ENCODE measurements at regions not wholly inside any gene's neighbourhood (a gene's known extent, or its start where the extent isn't known, plus 50 kb on each side); places are given as distances from the start of the nearest gene placed in this dataset.

DNA sequence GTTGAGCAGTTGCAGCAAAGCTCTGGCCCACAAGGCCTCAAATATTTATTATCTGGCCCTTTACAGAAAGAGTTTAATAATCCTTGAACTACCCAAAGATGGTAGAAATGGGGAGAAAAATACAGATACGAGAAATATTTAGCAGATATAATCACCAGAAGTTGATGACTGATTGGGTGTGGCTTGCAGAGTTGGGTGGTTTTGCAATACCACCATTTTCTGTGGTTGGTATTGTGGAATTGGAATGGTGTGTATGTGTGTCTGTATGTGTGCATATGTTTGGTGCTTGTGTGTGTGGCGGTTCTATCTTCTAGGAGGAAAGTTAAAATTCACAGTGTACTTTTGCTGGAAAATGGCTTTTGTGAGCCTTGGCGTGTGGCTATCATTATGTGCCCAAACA, 85.4 kb upstream of the MANSC4 start:
- no peak overlapping the region for H2AFZ ChIP-seq (ENCODE audit: low read depth, low read length)
- no peak overlapping the region for H3K9ac ChIP-seq (ENCODE audit: low read length)
- H3K79me2 ChIP-seq (ENCODE audit: low read length) = no peaks in the 10 kb centered on the region
- H3K4me1 ChIP-seq (ENCODE audit: low read length) = peaks cover 42% of the 10 kb centered on the region
- no peak for TF ChIP-seq EZH2phosphoT487 (IDR thresholded peaks at IDR 0.05; ENCODE audit: low read depth)
- TF ChIP-seq, protein P1, sequence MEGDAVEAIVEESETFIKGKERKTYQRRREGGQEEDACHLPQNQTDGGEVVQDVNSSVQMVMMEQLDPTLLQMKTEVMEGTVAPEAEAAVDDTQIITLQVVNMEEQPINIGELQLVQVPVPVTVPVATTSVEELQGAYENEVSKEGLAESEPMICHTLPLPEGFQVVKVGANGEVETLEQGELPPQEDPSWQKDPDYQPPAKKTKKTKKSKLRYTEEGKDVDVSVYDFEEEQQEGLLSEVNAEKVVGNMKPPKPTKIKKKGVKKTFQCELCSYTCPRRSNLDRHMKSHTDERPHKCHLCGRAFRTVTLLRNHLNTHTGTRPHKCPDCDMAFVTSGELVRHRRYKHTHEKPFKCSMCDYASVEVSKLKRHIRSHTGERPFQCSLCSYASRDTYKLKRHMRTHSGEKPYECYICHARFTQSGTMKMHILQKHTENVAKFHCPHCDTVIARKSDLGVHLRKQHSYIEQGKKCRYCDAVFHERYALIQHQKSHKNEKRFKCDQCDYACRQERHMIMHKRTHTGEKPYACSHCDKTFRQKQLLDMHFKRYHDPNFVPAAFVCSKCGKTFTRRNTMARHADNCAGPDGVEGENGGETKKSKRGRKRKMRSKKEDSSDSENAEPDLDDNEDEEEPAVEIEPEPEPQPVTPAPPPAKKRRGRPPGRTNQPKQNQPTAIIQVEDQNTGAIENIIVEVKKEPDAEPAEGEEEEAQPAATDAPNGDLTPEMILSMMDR (IDR thresholded peaks at IDR 0.05; ENCODE audit: low read depth, low read length) = no peak
- no peaks in the 10 kb centered on the region for H4K20me1 ChIP-seq (ENCODE audit: insufficient read depth, low read length)
- H3K4me3 ChIP-seq (ENCODE audit: low read length) = no peak overlapping the region
- no peaks in the 10 kb centered on the region for H3K36me3 ChIP-seq (replicated peaks; ENCODE audit: low read depth, low read length)
- no peaks in the 10 kb centered on the region for H3K9me3 ChIP-seq (ENCODE audit: insufficient read depth, low read length)
- H3K27me3 ChIP-seq (ENCODE audit: low read depth, low read length) = no peaks in the 10 kb centered on the region
- no peak overlapping the region for H3K27ac ChIP-seq (ENCODE audit: low read length)
- no peak overlapping the region for H3K4me2 ChIP-seq (ENCODE audit: low read length)

DNA sequence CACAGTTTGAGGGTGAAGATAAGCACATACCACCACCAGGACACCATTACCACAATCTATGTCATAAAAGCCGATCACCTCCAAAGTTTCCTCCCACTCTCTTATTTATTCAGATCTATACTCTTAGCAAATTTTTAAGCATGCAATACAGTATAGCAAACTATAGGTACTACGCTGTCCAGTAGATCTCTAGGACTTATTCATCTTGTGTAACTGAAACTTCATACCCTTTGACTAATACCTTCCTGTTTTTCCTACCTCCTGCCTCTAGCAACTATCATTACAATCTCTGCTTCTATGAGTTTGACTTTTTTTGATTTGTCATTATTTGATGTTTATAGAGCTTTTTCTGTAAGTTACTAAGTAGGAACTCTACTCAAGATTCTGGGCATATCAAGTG, 84.5 kb upstream of the MANSC4 start:
- H2AFZ ChIP-seq (ENCODE audit: low read depth, low read length) = no peak overlapping the region
- TF ChIP-seq EZH2phosphoT487 (IDR thresholded peaks at IDR 0.05; ENCODE audit: low read depth) = no peak
- TF ChIP-seq, protein P1 (IDR thresholded peaks at IDR 0.05; ENCODE audit: low read depth, low read length) = no peak
- no peak overlapping the region for H3K9ac ChIP-seq (ENCODE audit: low read length)
- no peak overlapping the region for H3K27ac ChIP-seq (ENCODE audit: low read length)
- H3K36me3 ChIP-seq (replicated peaks; ENCODE audit: low read depth, low read length) = no peaks in the 10 kb centered on the region
- H3K27me3 ChIP-seq (ENCODE audit: low read depth, low read length) = no peaks in the 10 kb centered on the region
- H4K20me1 ChIP-seq (ENCODE audit: insufficient read depth, low read length) = no peaks in the 10 kb centered on the region
- H3K9me3 ChIP-seq (ENCODE audit: insufficient read depth, low read length) = no peaks in the 10 kb centered on the region
- no peak overlapping the region for H3K4me2 ChIP-seq (ENCODE audit: low read length)
- no peaks in the 10 kb centered on the region for H3K79me2 ChIP-seq (ENCODE audit: low read length)
- H3K4me3 ChIP-seq (ENCODE audit: low read length) = no peak overlapping the region
- peaks cover 51% of the 10 kb centered on the region for H3K4me1 ChIP-seq (ENCODE audit: low read length)

DNA sequence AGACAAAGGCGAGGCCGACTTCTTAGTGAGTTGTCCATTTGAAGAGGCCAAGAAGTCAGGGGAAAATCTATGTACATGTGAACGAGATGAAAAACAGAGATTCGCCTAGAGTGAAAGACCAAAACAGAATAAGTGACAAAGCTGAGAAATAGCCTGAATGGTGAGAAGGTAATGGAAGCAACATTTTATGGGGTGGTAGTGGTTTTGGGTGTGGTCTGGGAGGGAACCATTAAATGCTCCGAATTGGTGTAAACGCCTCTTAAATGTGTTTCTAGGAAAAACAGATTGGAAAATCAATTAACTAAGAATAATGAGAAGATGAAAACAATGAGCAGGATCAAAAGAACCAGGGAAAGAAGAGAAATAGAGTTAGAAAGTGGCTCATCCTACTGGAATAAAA, 83.8 kb upstream of the MANSC4 start:
- Histone ChIP-seq H2AFZ (ENCODE audit: low read depth, low read length) (no peak overlapping the region), H3K4me2 (ENCODE audit: low read length) (no peak overlapping the region)

DNA sequence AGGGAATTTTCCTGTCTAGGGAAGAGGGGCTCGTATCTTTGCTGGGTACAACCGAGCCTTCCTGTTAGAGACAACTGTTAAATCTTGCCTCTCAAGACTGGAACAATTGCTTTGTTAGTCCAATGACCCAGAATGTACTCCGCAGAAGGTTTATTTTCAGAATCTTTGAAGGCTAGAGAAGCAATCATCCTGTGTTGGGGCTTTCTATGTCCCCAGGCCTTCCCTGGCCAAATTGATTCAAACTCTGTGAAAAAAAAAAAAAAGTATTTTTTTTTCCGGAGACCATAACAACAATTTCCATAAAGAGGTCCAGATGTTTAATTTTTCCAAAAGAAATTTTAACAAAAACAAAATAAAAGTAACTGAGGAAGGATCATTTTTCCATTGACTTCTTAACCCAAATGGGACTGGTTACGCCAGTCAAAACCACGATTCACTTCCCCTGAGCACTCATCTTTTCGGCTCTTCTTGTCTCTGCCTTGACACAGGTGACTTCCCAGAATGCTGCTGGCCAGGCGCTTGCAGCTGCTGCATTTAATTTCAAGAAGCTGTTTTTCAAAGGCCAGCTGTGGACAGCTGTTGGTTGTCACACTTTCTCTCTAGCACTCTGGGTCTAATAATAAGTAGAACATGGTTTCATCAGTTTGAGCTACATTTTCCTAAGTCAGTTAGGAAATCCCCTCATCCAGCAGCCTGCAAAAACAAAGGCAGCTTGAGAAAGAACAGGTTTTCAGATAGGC, 81.6 kb upstream of the MANSC4 start:
- H3K9me3 ChIP-seq (ENCODE audit: insufficient read depth, low read length) = no peaks in the 10 kb centered on the region
- peak overlapping the region; percentile 55 for H3K9ac ChIP-seq (ENCODE audit: low read length)
- H3K4me3 ChIP-seq (ENCODE audit: low read length) = 0 out of 2 replicates have a peak overlapping the region, but pooled peaks have one; percentile 1
- peak overlapping the region; percentile 50; the same call in 1 of the 2 replicates for H2AFZ ChIP-seq (ENCODE audit: low read depth, low read length)
- peak overlapping the region; percentile 86 for H3K27ac ChIP-seq (ENCODE audit: low read length)
- peaks cover 53% of the 10 kb centered on the region for H3K4me1 ChIP-seq (ENCODE audit: low read length)
- no peaks in the 10 kb centered on the region for H3K36me3 ChIP-seq (replicated peaks; ENCODE audit: low read depth, low read length)
- no peaks in the 10 kb centered on the region for H3K79me2 ChIP-seq (ENCODE audit: low read length)
- no peaks in the 10 kb centered on the region for H3K27me3 ChIP-seq (ENCODE audit: low read depth, low read length)
- H4K20me1 ChIP-seq (ENCODE audit: insufficient read depth, low read length) = no peaks in the 10 kb centered on the region
- peak overlapping the region; percentile 42 for H3K4me2 ChIP-seq (ENCODE audit: low read length)
- TF ChIP-seq EZH2phosphoT487 (IDR thresholded peaks at IDR 0.05; ENCODE audit: low read depth) = no peak
- TF ChIP-seq, protein P1 (IDR thresholded peaks at IDR 0.05; ENCODE audit: low read depth, low read length) = no peak

More for the DNA sequence above, 83.8 kb upstream of the MANSC4 start:
- Histone ChIP-seq H3K36me3 (replicated peaks; ENCODE audit: low read depth, low read length) (no peaks in the 10 kb centered on the region), H3K4me1 (ENCODE audit: low read length) (peaks cover 53% of the 10 kb centered on the region), H3K79me2 (ENCODE audit: low read length) (no peaks in the 10 kb centered on the region), H3K27me3 (ENCODE audit: low read depth, low read length) (no peaks in the 10 kb centered on the region), H3K4me3 (ENCODE audit: low read length) (no peak overlapping the region), H3K9ac (ENCODE audit: low read length) (no peak overlapping the region), H4K20me1 (ENCODE audit: insufficient read depth, low read length) (no peaks in the 10 kb centered on the region), H3K27ac (ENCODE audit: low read length) (peak overlapping the region; percentile 86; the same call in 1 of the 2 replicates), H3K9me3 (ENCODE audit: insufficient read depth, low read length) (no peaks in the 10 kb centered on the region)
- no peak for TF ChIP-seq EZH2phosphoT487 (IDR thresholded peaks at IDR 0.05; ENCODE audit: low read depth)
- TF ChIP-seq, protein P1 (IDR thresholded peaks at IDR 0.05; ENCODE audit: low read depth, low read length) = no peak

Measured in OCI-LY3 (cell line).